Smooth muscle cell (in vitro differentiated cells): ENCODE measurements at regions not wholly inside any gene's neighbourhood (a gene's known extent, or its start where the extent isn't known, plus 50 kb on each side); places are given as distances from the start of the nearest gene placed in this dataset.

Experiments
- DNase-seq: peaks from one replicate; lab custom pipeline; 2025; ENCODE audit not compliant: unreplicated experiment; lab: John Stamatoyannopoulos, UW
- H2AFZ ChIP-seq: fragments of 200-600 bp; sonication (generic); 2 replicates; pipeline ENCODE4 v1.6.0; 2016; ENCODE audit warnings: antibody characterized with exemption, low read depth, mild to moderate bottlenecking
- H3F3A ChIP-seq: fragments of 200-600 bp; sonication (generic); 2 replicates; pipeline ENCODE4 v1.6.0; 2017; ENCODE audit warnings: antibody characterized with exemption, low read depth
- H3K27ac ChIP-seq: fragments of 200-600 bp; sonication (generic); 2 replicates; pipeline ENCODE4 v1.5.1; 2016; ENCODE audit warnings: low read depth, mild to moderate bottlenecking
- H3K27me3 ChIP-seq: fragments of 200-600 bp; sonication (generic); 2 replicates; pipeline ENCODE4 v1.6.1; 2016; ENCODE audit warnings: low read depth, mild to moderate bottlenecking
- H3K36me3 ChIP-seq: fragments of 200-600 bp; sonication (generic); 2 replicates; pipeline ENCODE4 v1.5.1; 2016; ENCODE audit warnings: low read depth
- H3K4me1 ChIP-seq: fragments of 200-600 bp; sonication (generic); 2 replicates; pipeline ENCODE4 v1.5.1; 2016; ENCODE audit warnings: low read depth
- H3K4me2 ChIP-seq: fragments of 200-600 bp; sonication (generic); 2 replicates; pipeline ENCODE4 v1.6.0; 2016; ENCODE audit warnings: mild to moderate bottlenecking
- H3K4me3 ChIP-seq: fragments of 200-600 bp; sonication (generic); 2 replicates; pipeline ENCODE4 v1.5.1; 2016; ENCODE audit warnings: mild to moderate bottlenecking
- H3K79me2 ChIP-seq: fragments of 200-600 bp; sonication (generic); 2 replicates; pipeline ENCODE4 v1.6.0; 2016; ENCODE audit warnings: low read depth, mild to moderate bottlenecking
- H3K9ac ChIP-seq: fragments of 200-600 bp; sonication (generic); 2 replicates; pipeline ENCODE4 v1.6.0; 2016; ENCODE audit warnings: low read depth
- H3K9me3 ChIP-seq: fragments of 200-600 bp; sonication (generic); replicated peaks from 2 replicates; pipeline ENCODE4 v1.5.1; 2016; ENCODE audit warnings: low read depth
- H4K20me1 ChIP-seq: fragments of 200-600 bp; sonication (generic); 2 replicates; pipeline ENCODE4 v1.6.0; 2016; ENCODE audit warnings: low read depth
- CTCF ChIP-seq: fragments of 200-600 bp; sonication (generic); IDR thresholded peaks from 2 replicates; pipeline ENCODE4 v1.5.1; 2017; ENCODE audit warnings: borderline replicate concordance, mild to moderate bottlenecking, antibody characterized with exemption; ENCODE audit not compliant: insufficient read depth, poor library complexity, severe bottlenecking
- WGBS: methylation state at CpG from one replicate; pipeline ENCODE4 v1.1.7; 2016; ENCODE audit warnings: low lambda C conversion rate; 5-methylcytosine and 5-hydroxymethylcytosine counted together

DNA sequence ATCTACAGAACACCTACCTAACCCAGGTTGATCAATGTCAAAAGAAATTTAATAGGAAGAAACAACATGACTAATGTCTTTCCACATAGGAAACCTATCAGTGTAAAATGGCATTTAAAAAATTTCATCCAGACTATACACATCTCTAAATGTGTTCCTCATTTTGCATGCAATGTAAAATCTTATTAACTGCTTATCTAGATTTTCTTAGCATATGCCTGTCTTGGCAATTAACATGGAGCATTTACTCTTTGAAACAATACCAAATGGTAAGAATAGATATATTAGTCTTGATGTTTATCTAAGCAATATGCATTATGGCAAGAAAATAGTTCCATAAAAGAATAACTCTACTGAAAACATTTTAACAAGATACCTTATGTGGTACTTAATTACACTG, 199.8 kb downstream of the TRAM1L1 start:
- TF ChIP-seq CTCF: no peak
- Histone ChIP-seq H3K4me2 (no peak overlapping the region), H3F3A (no peaks in the 10 kb centered on the region), H3K36me3 (no peaks in the 10 kb centered on the region), H3K79me2 (no peaks in the 10 kb centered on the region), H3K9ac (no peak overlapping the region), H4K20me1 (no peaks in the 10 kb centered on the region), H3K27ac (no peak overlapping the region), H3K4me1 (no peaks in the 10 kb centered on the region), H3K4me3 (no peak overlapping the region), H2AFZ (no peak overlapping the region), H3K9me3 (no peaks in the 10 kb centered on the region), H3K27me3 (no peaks in the 10 kb centered on the region)
- no peak for DNase-seq

DNA sequence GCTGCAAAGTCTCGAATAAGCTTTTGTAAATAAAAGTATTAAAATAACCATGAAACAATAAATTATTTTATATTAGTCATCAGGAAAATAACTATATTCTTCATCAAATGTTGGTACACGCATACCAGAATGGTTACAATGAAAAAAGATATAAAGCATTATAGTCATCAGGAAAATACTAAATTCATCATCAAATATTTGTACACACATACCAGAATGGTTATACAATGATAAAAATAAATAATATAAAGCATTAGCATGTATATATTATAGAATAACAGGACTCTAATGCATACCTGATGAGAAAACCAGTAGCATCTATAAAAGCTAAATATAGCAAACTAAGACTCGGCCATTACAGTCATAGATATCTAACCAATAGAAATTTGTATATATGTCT, 202.9 kb downstream of the TRAM1L1 start:
- no peaks in the 10 kb centered on the region for H3K9me3 ChIP-seq
- H3K9ac ChIP-seq: no peak overlapping the region
- H4K20me1 ChIP-seq: no peaks in the 10 kb centered on the region
- no peaks in the 10 kb centered on the region for H3K27me3 ChIP-seq
- 92% methylated on average over 3 of the region's 3 CpGs for WGBS
- H3K27ac ChIP-seq: no peak overlapping the region
- no peaks in the 10 kb centered on the region for H3F3A ChIP-seq
- H3K4me2 ChIP-seq: no peak overlapping the region
- H3K4me1 ChIP-seq: no peaks in the 10 kb centered on the region
- no peaks in the 10 kb centered on the region for H3K79me2 ChIP-seq
- no peak for TF ChIP-seq CTCF
- DNase-seq: no peak
- no peaks in the 10 kb centered on the region for H3K36me3 ChIP-seq
- no peak overlapping the region for H2AFZ ChIP-seq
- no peak overlapping the region for H3K4me3 ChIP-seq

DNA sequence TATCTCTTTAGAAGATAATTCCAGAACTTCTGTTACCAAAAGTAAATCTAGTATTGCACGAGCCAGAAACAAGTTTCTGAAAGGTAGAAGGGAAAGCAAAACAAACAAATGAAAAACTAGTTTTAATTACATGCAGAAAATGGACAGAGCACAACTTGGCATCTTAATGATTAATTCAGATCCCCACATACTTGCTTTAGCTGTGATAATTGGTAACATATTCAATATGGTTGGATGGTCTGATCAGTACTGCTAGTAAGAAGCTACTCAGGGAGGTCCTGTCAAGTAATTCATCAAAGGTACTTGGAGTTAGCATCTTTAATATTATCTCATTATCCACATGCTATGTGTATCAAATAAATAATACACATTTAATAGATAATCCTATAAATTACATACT, 204.3 kb downstream of the TRAM1L1 start:
- Histone ChIP-seq H3K4me3 (no peak overlapping the region), H3K4me2 (no peak overlapping the region), H3K9me3 (no peaks in the 10 kb centered on the region), H3F3A (no peaks in the 10 kb centered on the region), H3K36me3 (no peaks in the 10 kb centered on the region), H3K27me3 (no peaks in the 10 kb centered on the region), H3K9ac (no peak overlapping the region), H4K20me1 (no peaks in the 10 kb centered on the region), H3K4me1 (no peaks in the 10 kb centered on the region), H3K27ac (no peak overlapping the region), H2AFZ (no peak overlapping the region), H3K79me2 (no peaks in the 10 kb centered on the region)
- no peak for TF ChIP-seq CTCF
- 44% methylated on average over 1 of the region's 1 CpG for WGBS
- DNase-seq: no peak

DNA sequence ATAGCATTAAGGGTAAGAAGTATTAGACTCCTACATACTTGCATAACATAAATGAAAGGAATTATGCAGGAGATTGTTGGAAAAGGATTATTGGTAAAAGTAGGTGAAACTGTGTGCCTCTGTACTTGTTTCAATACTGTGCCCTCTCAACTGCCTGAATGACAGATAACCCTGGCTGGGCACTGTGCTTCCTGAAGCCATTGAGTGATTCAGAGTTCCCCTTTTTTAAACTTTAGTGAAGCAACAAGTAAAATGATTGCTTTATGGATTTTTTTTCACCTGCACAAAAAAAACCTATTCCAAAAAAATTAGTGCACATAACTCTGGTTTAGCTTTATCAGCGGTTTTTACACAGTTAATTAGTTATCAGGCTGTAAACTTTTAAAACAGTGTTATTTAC, 204.8 kb downstream of the TRAM1L1 start:
- WGBS: 68% methylated on average over 1 of the region's 1 CpG
- no peak overlapping the region for H3K9ac ChIP-seq
- no peaks in the 10 kb centered on the region for H3F3A ChIP-seq
- H2AFZ ChIP-seq: no peak overlapping the region
- TF ChIP-seq CTCF: no peak
- H3K4me2 ChIP-seq: no peak overlapping the region
- no peak overlapping the region for H3K27ac ChIP-seq
- H3K27me3 ChIP-seq: no peaks in the 10 kb centered on the region
- H3K9me3 ChIP-seq: no peaks in the 10 kb centered on the region
- DNase-seq: no peak
- H3K79me2 ChIP-seq: no peaks in the 10 kb centered on the region
- H4K20me1 ChIP-seq: no peaks in the 10 kb centered on the region
- no peak overlapping the region for H3K4me3 ChIP-seq
- H3K4me1 ChIP-seq: no peaks in the 10 kb centered on the region
- no peaks in the 10 kb centered on the region for H3K36me3 ChIP-seq
